ENCODE measurements at regions not wholly inside any gene's neighbourhood (a gene's known extent, or its start where the extent isn't known, plus 50 kb on each side); places are given as distances from the start of the nearest gene placed in this dataset.

- TF ChIP-seq EZH2phosphoT487 (IDR thresholded peaks at IDR 0.05; ENCODE audit: borderline replicate concordance, low read length) = no peak
- no peak for TF ChIP-seq CTCF (IDR thresholded peaks at IDR 0.05; ENCODE audit: low read depth, low read length, poor library complexity, severe bottlenecking)
- Histone ChIP-seq H4K20me1 (ENCODE audit: control insufficient read depth, insufficient read depth, low read depth, low read length) (no peaks in the 10 kb centered on the region), H3K4me3 (ENCODE audit: low read length) (no peak overlapping the region), H3K27me3 (ENCODE audit: control insufficient read depth, low read length) (no peaks in the 10 kb centered on the region), H3K4me1 (ENCODE audit: control insufficient read depth, low read length) (no peaks in the 10 kb centered on the region), H3K9me3 (ENCODE audit: control insufficient read depth, insufficient read depth, low read length) (no peaks in the 10 kb centered on the region), H3K36me3 (ENCODE audit: control insufficient read depth, low read length) (no peaks in the 10 kb centered on the region), H3K9me2 (replicated peaks; ENCODE audit: control insufficient read depth, low read length) (no peaks in the 10 kb centered on the region), H3K4me2 (ENCODE audit: low read length) (no peak overlapping the region), H3K79me2 (ENCODE audit: control insufficient read depth, low read length) (no peaks in the 10 kb centered on the region), H3F3A (ENCODE audit: control insufficient read depth, insufficient read depth) (no peaks in the 10 kb centered on the region), H3K27ac (ENCODE audit: low read depth, low read length) (no peak overlapping the region)
These were observed 258.2 kb upstream of the FN1 start for GRCh38 chr2:215693999-215694580.

DNA sequence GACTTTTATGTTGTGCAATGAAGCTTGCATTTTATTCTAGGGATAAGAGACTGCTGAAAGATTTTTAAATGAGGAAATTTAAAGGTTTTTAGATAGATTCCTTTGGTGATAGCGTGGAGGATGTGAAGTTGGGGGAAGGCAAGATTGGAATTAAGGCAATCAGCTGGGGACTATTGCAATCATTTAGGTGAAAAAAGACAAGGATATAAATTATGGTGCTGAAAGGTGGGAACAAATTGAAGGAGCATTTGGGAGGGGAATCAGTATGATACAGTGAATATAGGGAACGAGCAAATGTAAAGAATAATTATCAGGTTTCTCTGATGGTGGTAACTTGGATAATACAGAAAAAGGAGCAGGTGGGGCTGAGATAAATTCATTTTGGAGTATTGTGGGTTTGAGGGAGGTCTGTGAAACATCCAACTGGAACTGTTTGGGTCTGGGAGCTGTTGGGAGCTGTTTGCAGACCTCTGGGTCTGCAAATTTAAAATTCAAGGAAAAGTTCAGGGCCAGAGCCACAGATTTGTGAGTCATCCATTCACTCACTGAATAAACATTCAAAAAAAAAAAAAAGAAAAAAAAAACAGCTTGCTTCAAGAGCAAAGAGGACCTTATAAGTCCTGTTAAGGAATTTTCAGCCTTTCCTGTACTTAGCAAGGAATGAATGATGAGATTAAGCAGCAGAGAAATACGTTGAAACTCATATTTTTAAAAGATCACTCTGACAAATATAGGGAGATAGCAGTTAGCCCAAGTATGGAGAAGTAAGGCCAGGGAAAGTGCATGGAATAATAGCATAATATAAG, 257.5 kb upstream of the FN1 start:
- no peak overlapping the region for H3K27ac ChIP-seq (ENCODE audit: low read depth, low read length)
- no peaks in the 10 kb centered on the region for H3K9me2 ChIP-seq (replicated peaks; ENCODE audit: control insufficient read depth, low read length)
- no peaks in the 10 kb centered on the region for H3K79me2 ChIP-seq (ENCODE audit: control insufficient read depth, low read length)
- H3K4me3 ChIP-seq (ENCODE audit: low read length) = no peak overlapping the region
- no peaks in the 10 kb centered on the region for H3F3A ChIP-seq (ENCODE audit: control insufficient read depth, insufficient read depth)
- no peaks in the 10 kb centered on the region for H4K20me1 ChIP-seq (ENCODE audit: control insufficient read depth, insufficient read depth, low read depth, low read length)
- H3K27me3 ChIP-seq (ENCODE audit: control insufficient read depth, low read length) = no peaks in the 10 kb centered on the region
- H3K4me2 ChIP-seq (ENCODE audit: low read length) = no peak overlapping the region
- H3K9me3 ChIP-seq (ENCODE audit: control insufficient read depth, insufficient read depth, low read length) = no peaks in the 10 kb centered on the region
- no peaks in the 10 kb centered on the region for H3K4me1 ChIP-seq (ENCODE audit: control insufficient read depth, low read length)
- no peaks in the 10 kb centered on the region for H3K36me3 ChIP-seq (ENCODE audit: control insufficient read depth, low read length)
- TF ChIP-seq CTCF (IDR thresholded peaks at IDR 0.05; ENCODE audit: low read depth, low read length, poor library complexity, severe bottlenecking) (no peak), EZH2phosphoT487 (IDR thresholded peaks at IDR 0.05; ENCODE audit: borderline replicate concordance, low read length) (no peak)

- TF ChIP-seq CTCF (IDR thresholded peaks at IDR 0.05; ENCODE audit: low read depth, low read length, poor library complexity, severe bottlenecking) (no peak), EZH2phosphoT487 (IDR thresholded peaks at IDR 0.05; ENCODE audit: borderline replicate concordance, low read length) (no peak)
- H3K9me3 ChIP-seq (ENCODE audit: control insufficient read depth, insufficient read depth, low read length) = no peaks in the 10 kb centered on the region
- no peak overlapping the region for H3K27ac ChIP-seq (ENCODE audit: low read depth, low read length)
- H3K4me2 ChIP-seq (ENCODE audit: low read length) = no peak overlapping the region
- no peaks in the 10 kb centered on the region for H3K27me3 ChIP-seq (ENCODE audit: control insufficient read depth, low read length)
- no peaks in the 10 kb centered on the region for H3K4me1 ChIP-seq (ENCODE audit: control insufficient read depth, low read length)
- no peaks in the 10 kb centered on the region for H3K79me2 ChIP-seq (ENCODE audit: control insufficient read depth, low read length)
- no peak overlapping the region for H3K4me3 ChIP-seq (ENCODE audit: low read length)
- H3K36me3 ChIP-seq (ENCODE audit: control insufficient read depth, low read length) = no peaks in the 10 kb centered on the region
- no peaks in the 10 kb centered on the region for H4K20me1 ChIP-seq (ENCODE audit: control insufficient read depth, insufficient read depth, low read depth, low read length)
- no peaks in the 10 kb centered on the region for H3F3A ChIP-seq (ENCODE audit: control insufficient read depth, insufficient read depth)
- no peaks in the 10 kb centered on the region for H3K9me2 ChIP-seq (replicated peaks; ENCODE audit: control insufficient read depth, low read length)
These were observed 256.7 kb upstream of the FN1 start for GRCh38 chr2:215692387-215693079.

Data from DOHH2 (cell line).